Endodermal cell (in vitro differentiated cells): ENCODE measurements at regions not wholly inside any gene's neighbourhood (a gene's known extent, or its start where the extent isn't known, plus 50 kb on each side); places are given as distances from the start of the nearest gene placed in this dataset.

ENCODE experiments used
- DNase-seq: peaks from one replicate; pipeline ENCODE4 v3.0.0-alpha.2; 2017
- H3K27ac ChIP-seq: 2 replicates; pipeline ENCODE4 v1.5.1; 2013; ENCODE audit warnings: mild to moderate bottlenecking, low read depth, low read length, moderate library complexity
- H3K27me3 ChIP-seq: 2 replicates; pipeline ENCODE4 v1.6.1; 2013; ENCODE audit warnings: mild to moderate bottlenecking, low read length, moderate library complexity; ENCODE audit not compliant: insufficient read depth, control insufficient read depth, poor library complexity, severe bottlenecking
- H3K36me3 ChIP-seq: 2 replicates; pipeline ENCODE4 v1.7.0; 2013; ENCODE audit warnings: mild to moderate bottlenecking, low read length, moderate library complexity; ENCODE audit not compliant: control insufficient read depth, insufficient read depth
- H3K4me1 ChIP-seq: one replicate; pipeline ENCODE4 v1.7.0; 2013; ENCODE audit warnings: low read length; ENCODE audit not compliant: control insufficient read depth, insufficient read depth
- H3K4me3 ChIP-seq: 2 replicates; pipeline ENCODE4 v1.5.1; 2013; ENCODE audit warnings: mild to moderate bottlenecking, low read length, moderate library complexity
- H3K9ac ChIP-seq: 2 replicates; pipeline ENCODE4 v1.6.1; 2013; ENCODE audit warnings: mild to moderate bottlenecking, low read length, moderate library complexity; ENCODE audit not compliant: poor library complexity, severe bottlenecking; ENCODE audit errors: extremely low read depth
- H3K9me3 ChIP-seq: 2 replicates; pipeline ENCODE4 v1.6.1; 2013; ENCODE audit warnings: mild to moderate bottlenecking, low read length, moderate library complexity; ENCODE audit not compliant: control insufficient read depth
- H3K27ac Mint-ChIP-seq: 2 replicates; pipeline ENCODE4 v1.8.0; 2020; ENCODE audit warnings: mixed read lengths
- H3K27me3 Mint-ChIP-seq: 2 replicates; pipeline ENCODE4 v1.8.0; 2021; ENCODE audit warnings: mild to moderate bottlenecking, mixed read lengths; ENCODE audit not compliant: insufficient read depth
- H3K36me3 Mint-ChIP-seq: 2 replicates; pipeline ENCODE4 v1.8.0; 2020; ENCODE audit warnings: low read depth, mixed read lengths
- H3K4me1 Mint-ChIP-seq: 2 replicates; pipeline ENCODE4 v1.8.0; 2020; ENCODE audit warnings: mixed read lengths
- H3K4me3 Mint-ChIP-seq: 2 replicates; pipeline ENCODE4 v1.8.0; 2020; ENCODE audit warnings: mild to moderate bottlenecking, moderate library complexity, mixed read lengths
- H3K9me3 Mint-ChIP-seq: 2 replicates; pipeline ENCODE4 v1.8.0; 2020; ENCODE audit warnings: mild to moderate bottlenecking, mixed read lengths
- WGBS, 2 experiments: methylation state at CpG; one replicate each; pipeline versions ENCODE4 v1.1.5 to v1.1.7; 2013; ENCODE audit warnings: missing lambda C conversion rate in 2 of 2, mixed read lengths in 1 of 2; ENCODE audit not compliant: insufficient coverage in 1 of 2, insufficient read length in 1 of 2; 5-methylcytosine and 5-hydroxymethylcytosine counted together
- TF ChIP-seq, protein P1 (sequence below): fragments of 200-600 bp; sonication (generic); conservative IDR thresholded peaks from 2 replicates; pipeline ENCODE4 v1.5.0; 2021; ENCODE audit warnings: antibody characterized with exemption, mild to moderate bottlenecking

DNA sequence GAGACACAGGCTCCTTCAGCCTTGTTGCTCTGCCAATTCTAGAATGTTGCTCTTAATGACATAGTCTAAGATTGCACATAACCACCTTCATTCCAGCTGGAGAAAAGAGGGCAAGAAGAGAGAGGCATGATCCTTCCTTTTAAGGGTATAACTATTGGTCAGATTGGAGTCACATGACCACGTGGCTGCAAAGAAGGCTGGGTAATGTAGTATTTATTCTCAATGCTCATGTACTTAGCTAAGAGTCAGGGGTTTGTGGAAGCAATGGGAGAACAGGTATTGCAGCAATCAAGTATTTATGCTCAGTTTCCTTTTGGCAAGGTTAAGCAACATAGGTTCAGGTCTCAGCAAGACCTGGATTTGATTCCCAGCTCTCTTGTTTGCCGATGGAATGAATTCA, 298.8 kb upstream of the TBX3 start:
- peaks cover 19% of the 10 kb centered on the region for H3K27me3 Mint-ChIP-seq
- no peaks in the 10 kb centered on the region for H3K36me3 ChIP-seq

DNA sequence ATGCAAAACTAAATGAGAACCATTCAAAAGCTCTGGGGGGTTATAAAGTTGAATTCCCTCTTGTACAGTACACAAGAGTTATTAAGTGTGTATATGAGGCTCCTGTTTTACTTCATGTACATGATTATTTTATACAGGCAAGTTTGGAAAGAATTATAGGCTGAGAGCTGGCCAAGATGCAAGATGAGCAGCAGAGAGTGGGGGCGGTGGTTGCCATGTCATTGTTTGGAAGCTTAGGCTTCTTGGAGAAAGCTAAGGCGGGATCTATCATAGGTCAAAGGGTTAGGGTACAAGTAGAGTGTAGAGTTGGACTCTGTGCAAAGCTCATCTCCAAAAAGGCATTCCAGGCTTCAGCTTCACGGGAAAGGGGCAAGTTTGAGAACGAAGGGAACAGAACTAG, 297.1 kb upstream of the TBX3 start:
- no peak for DNase-seq
- Histone ChIP-seq H3K4me3 (no peak overlapping the region), H3K27ac (no peak overlapping the region), H3K36me3 (no peaks in the 10 kb centered on the region), H3K4me1 (no peaks in the 10 kb centered on the region), H3K9me3 (no peaks in the 10 kb centered on the region), H3K27me3 (peaks cover 5% of the 10 kb centered on the region), H3K9ac (no peak overlapping the region)
- H3K27ac Mint-ChIP-seq = no peak overlapping the region
- H3K4me3 Mint-ChIP-seq = no peak overlapping the region
- TF ChIP-seq, protein P1, sequence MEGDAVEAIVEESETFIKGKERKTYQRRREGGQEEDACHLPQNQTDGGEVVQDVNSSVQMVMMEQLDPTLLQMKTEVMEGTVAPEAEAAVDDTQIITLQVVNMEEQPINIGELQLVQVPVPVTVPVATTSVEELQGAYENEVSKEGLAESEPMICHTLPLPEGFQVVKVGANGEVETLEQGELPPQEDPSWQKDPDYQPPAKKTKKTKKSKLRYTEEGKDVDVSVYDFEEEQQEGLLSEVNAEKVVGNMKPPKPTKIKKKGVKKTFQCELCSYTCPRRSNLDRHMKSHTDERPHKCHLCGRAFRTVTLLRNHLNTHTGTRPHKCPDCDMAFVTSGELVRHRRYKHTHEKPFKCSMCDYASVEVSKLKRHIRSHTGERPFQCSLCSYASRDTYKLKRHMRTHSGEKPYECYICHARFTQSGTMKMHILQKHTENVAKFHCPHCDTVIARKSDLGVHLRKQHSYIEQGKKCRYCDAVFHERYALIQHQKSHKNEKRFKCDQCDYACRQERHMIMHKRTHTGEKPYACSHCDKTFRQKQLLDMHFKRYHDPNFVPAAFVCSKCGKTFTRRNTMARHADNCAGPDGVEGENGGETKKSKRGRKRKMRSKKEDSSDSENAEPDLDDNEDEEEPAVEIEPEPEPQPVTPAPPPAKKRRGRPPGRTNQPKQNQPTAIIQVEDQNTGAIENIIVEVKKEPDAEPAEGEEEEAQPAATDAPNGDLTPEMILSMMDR = no peak
- H3K27me3 Mint-ChIP-seq = peaks cover 14% of the 10 kb centered on the region
- H3K36me3 Mint-ChIP-seq = no peaks in the 10 kb centered on the region
- peaks cover 2% of the 10 kb centered on the region for H3K9me3 Mint-ChIP-seq
- H3K4me1 Mint-ChIP-seq = no peaks in the 10 kb centered on the region
- WGBS, 2 experiments = 89 to 93% methylated on average over 3 to 4 of the region's 4 CpGs

More for the DNA sequence above, 298.8 kb upstream of the TBX3 start:
- H3K9ac ChIP-seq = no peak overlapping the region
- 76 to 100% methylated on average over 1 to 2 of the region's 2 CpGs for WGBS, 2 experiments
- Mint-ChIP-seq H3K4me3 (no peak overlapping the region), H3K27ac (no peak overlapping the region), H3K36me3 (no peaks in the 10 kb centered on the region), H3K4me1 (no peaks in the 10 kb centered on the region), H3K9me3 (peaks cover 2% of the 10 kb centered on the region)
- TF ChIP-seq, protein P1 = no peak
- no peaks in the 10 kb centered on the region for H3K4me1 ChIP-seq
- no peak overlapping the region for H3K4me3 ChIP-seq
- H3K27ac ChIP-seq = no peak overlapping the region
- no peak for DNase-seq
- H3K9me3 ChIP-seq = no peaks in the 10 kb centered on the region
- H3K27me3 ChIP-seq = peaks cover 8% of the 10 kb centered on the region

DNA sequence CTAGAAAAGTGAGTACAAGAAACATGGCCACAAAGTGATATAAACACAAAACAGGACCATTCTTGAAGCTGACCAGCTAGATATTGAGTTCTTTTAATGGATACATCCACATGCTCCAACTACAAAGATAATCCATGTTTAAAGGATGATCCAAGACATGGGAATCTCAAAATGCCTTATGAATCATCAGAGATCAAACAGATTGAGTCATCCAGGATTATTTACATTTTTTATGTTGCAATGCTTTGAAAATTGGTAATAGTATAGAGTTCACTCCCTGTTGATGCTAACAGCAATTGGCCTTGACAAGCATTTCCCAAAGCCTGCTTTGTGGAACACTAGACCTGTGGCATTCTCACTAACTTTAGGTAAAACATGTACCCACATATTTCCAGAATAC, 293.0 kb upstream of the TBX3 start:
- Histone ChIP-seq H3K27me3 (peaks cover 5% of the 10 kb centered on the region), H3K36me3 (no peaks in the 10 kb centered on the region), H3K4me1 (no peaks in the 10 kb centered on the region), H3K4me3 (no peak overlapping the region), H3K9me3 (no peaks in the 10 kb centered on the region), H3K9ac (no peak overlapping the region), H3K27ac (no peak overlapping the region)
- no peaks in the 10 kb centered on the region for H3K36me3 Mint-ChIP-seq
- H3K4me1 Mint-ChIP-seq = no peaks in the 10 kb centered on the region
- TF ChIP-seq, protein P1 = no peak
- no peak overlapping the region for H3K4me3 Mint-ChIP-seq
- no peaks in the 10 kb centered on the region for H3K9me3 Mint-ChIP-seq
- no peak for DNase-seq
- H3K27ac Mint-ChIP-seq = no peak overlapping the region
- peaks cover 23% of the 10 kb centered on the region for H3K27me3 Mint-ChIP-seq
